NT2/D1 (cell line): ENCODE measurements at regions not wholly inside any gene's neighbourhood (a gene's known extent, or its start where the extent isn't known, plus 50 kb on each side); places are given as distances from the start of the nearest gene placed in this dataset.

Source experiments
- SUZ12 ChIP-seq: IDR thresholded peaks from 2 replicates; pipeline ENCODE4 v1.6.1; 2011; ENCODE audit not compliant: insufficient read length, insufficient read depth; ENCODE audit errors: extremely low read depth
- YY1 ChIP-seq: IDR thresholded peaks from 2 replicates; pipeline ENCODE4 v1.6.1; 2011; ENCODE audit not compliant: insufficient read length, insufficient read depth
- ZNF274 ChIP-seq: IDR thresholded peaks from 2 replicates; pipeline ENCODE4 v1.6.1; 2011; ENCODE audit warnings: mild to moderate bottlenecking, low read depth, low read length

GRCh38 chr3:159586571-159587202 lies 401.9 kb upstream of the IL12A start:
- no peak for TF ChIP-seq YY1
- no peak for TF ChIP-seq ZNF274
- no peak for TF ChIP-seq SUZ12
